HepG2 (cell line): ENCODE measurements at regions not wholly inside any gene's neighbourhood (a gene's known extent, or its start where the extent isn't known, plus 50 kb on each side); places are given as distances from the start of the nearest gene placed in this dataset.

Source experiments
- ATAC-seq: fragments of 200-7000 bp; cut with Tn5 transposase; 3 replicates; pipeline ENCODE4 v1.9.1; 2020; ENCODE audit warnings: mild to moderate bottlenecking, moderate library complexity
- BruUV-seq: library from RNA; stranded (reverse); fragments of 400-500 nt; replicated peaks from 2 replicates; lab custom pipeline; 2021; lab: Mats Ljungman, UMichigan
- CTCF ChIA-PET: fragments of 300-600 bp; formaldehyde crosslinking; extraction: SDS; loops from one replicate; lab custom pipeline; 2021; ENCODE audit warnings: low total read pairs, inconsistent platforms, low intra/inter-chr PET ratio; lab: Yijun Ruan, JAX
- POLR2A ChIA-PET: fragments of 350-600 bp; sonication (Branson Sonifier 250); formaldehyde crosslinking; loops from one replicate; lab custom pipeline; 2020; ENCODE audit warnings: antibody characterized with exemption, inconsistent platforms; lab: Yijun Ruan, JAX
- DNase-seq: peaks from one replicate; pipeline ENCODE4 v3.0.0-alpha.2; 2015; ENCODE audit warnings: low spot score
- FAIRE-seq: peaks from 3 replicates; lab custom pipeline; 2011; peaks lifted over from hg19 to GRCh38; lab: Jason Lieb, UNC
- H2AFZ ChIP-seq: one replicate; pipeline ENCODE4 v1.6.1; 2011; ENCODE audit warnings: low read length, inconsistent platforms
- H3K27ac ChIP-seq: fragments of 300-600 bp; 3 replicates; pipeline ENCODE4 v1.8.0; 2011; ENCODE audit warnings: mixed run types, mild to moderate bottlenecking, mixed read lengths, low read length, inconsistent platforms; ENCODE audit not compliant: insufficient read depth; ENCODE audit errors: extremely low read length
- H3K27me3 ChIP-seq, 2 experiments: fragments of 200-600 bp in 1 of 2; 2 replicates in 1 of 2; 3 replicates in 1 of 2; pipeline versions ENCODE4 v1.6.0 to v1.8.0; 2011; ENCODE audit warnings: low read length in 2 of 2, mild to moderate bottlenecking in 2 of 2, moderate library complexity in 2 of 2, inconsistent platforms in 1 of 2; ENCODE audit not compliant: insufficient read depth in 2 of 2, control insufficient read depth in 1 of 2
- H3K36me3 ChIP-seq, 2 experiments: fragments of 200-600 bp in 1 of 2; replicated peaks in 1 of 2; 2 replicates in 1 of 2; 3 replicates in 1 of 2; pipeline versions ENCODE4 v1.5.1 to v1.8.0; 2011; ENCODE audit warnings: low read length in 2 of 2, inconsistent platforms in 1 of 2; ENCODE audit not compliant: insufficient read depth in 2 of 2, control insufficient read depth in 1 of 2
- H3K4me1 ChIP-seq: 2 replicates; pipeline ENCODE4 v1.5.1; 2012; ENCODE audit warnings: low read length, inconsistent platforms; ENCODE audit not compliant: insufficient read depth
- H3K4me2 ChIP-seq: 2 replicates; pipeline ENCODE4 v1.6.0; 2011; ENCODE audit warnings: low read depth, low read length, inconsistent platforms
- H3K4me3 ChIP-seq, 3 experiments: fragments of 200-600 bp in 1 of 3; sonication (generic), shearing (Covaris generic) in 1 of 3; replicated peaks in 1 of 3; 2 replicates each; pipeline ENCODE4 v1.5.1; 2011 to 2016; ENCODE audit warnings: low read length in 3 of 3, inconsistent platforms in 2 of 3, low read depth in 2 of 3, mild to moderate bottlenecking in 2 of 3, control low read depth in 1 of 3, mixed read lengths in 1 of 3; ENCODE audit not compliant: insufficient read depth in 1 of 3
- H3K79me2 ChIP-seq: one replicate; pipeline ENCODE4 v1.6.1; 2011; ENCODE audit warnings: low read length, inconsistent platforms; ENCODE audit not compliant: insufficient read depth
- H3K9ac ChIP-seq: 2 replicates; pipeline ENCODE4 v1.6.0; 2011; ENCODE audit warnings: mild to moderate bottlenecking, low read depth, low read length, inconsistent platforms; ENCODE audit not compliant: insufficient read depth
- H3K9me3 ChIP-seq: 2 replicates; pipeline ENCODE4 v1.5.1; 2012; ENCODE audit warnings: mild to moderate bottlenecking, low read length
- H4K20me1 ChIP-seq: 2 replicates; pipeline ENCODE4 v1.6.0; 2011; ENCODE audit warnings: inconsistent platforms, mild to moderate bottlenecking, low read length, moderate library complexity; ENCODE audit not compliant: insufficient read depth
- CENPX ChIP-seq: sonication (generic); formaldehyde crosslinking; IDR thresholded peaks from 2 replicates; pipeline ENCODE4 v1.9.0; 2021; ENCODE audit warnings: mild to moderate bottlenecking, missing genetic modification reagents, moderate library complexity
- MIER2 ChIP-seq: IDR thresholded peaks from 2 replicates; pipeline ENCODE4 v1.6.1; 2016; ENCODE audit warnings: missing biosample characterization, missing genetic modification reagents
- POLR2AphosphoS5 ChIP-seq: IDR thresholded peaks from 2 replicates; pipeline ENCODE4 v1.6.1; 2012; ENCODE audit warnings: low read depth, low read length
- RBM39 ChIP-seq: fragments of 200-400 bp; formaldehyde crosslinking; IDR thresholded peaks from one replicate; pipeline ENCODE4 v1.6.1; 2018; ENCODE audit warnings: antibody characterized with exemption, mild to moderate bottlenecking, low read depth, low read length; ENCODE audit not compliant: poor library complexity, severe bottlenecking
- ZKSCAN5 ChIP-seq: sonication (generic); formaldehyde crosslinking; IDR thresholded peaks from 2 replicates; pipeline ENCODE4 v1.5.1; 2020; ENCODE audit warnings: mild to moderate bottlenecking, missing genetic modification reagents
- ZNF12 ChIP-seq: sonication (generic); formaldehyde crosslinking; IDR thresholded peaks from 2 replicates; pipeline ENCODE4 v1.5.0; 2020; ENCODE audit warnings: missing genetic modification reagents
- ZNF30 ChIP-seq: sonication (generic); formaldehyde crosslinking; IDR thresholded peaks from 2 replicates; pipeline ENCODE4 v1.5.0; 2020; ENCODE audit warnings: mild to moderate bottlenecking, missing genetic modification reagents
- ZNF331 ChIP-seq: sonication (generic); formaldehyde crosslinking; IDR thresholded peaks from 2 replicates; pipeline ENCODE4 v1.4.0; 2020; ENCODE audit warnings: missing genetic modification reagents
- ZNF552 ChIP-seq: sonication (generic); formaldehyde crosslinking; IDR thresholded peaks from 2 replicates; pipeline ENCODE4 v1.9.0; 2022; ENCODE audit warnings: missing genetic modification reagents, mild to moderate bottlenecking, borderline replicate concordance
- ZNF704 ChIP-seq: sonication (generic); formaldehyde crosslinking; IDR thresholded peaks from 2 replicates; pipeline ENCODE4 v1.8.1; 2023; ENCODE audit warnings: mild to moderate bottlenecking, inconsistent platforms, moderate library complexity, missing genetic modification reagents, borderline replicate concordance
- WGBS: methylation state at CpG from one replicate; pipeline ENCODE4 v1.1.6; 2017; ENCODE audit warnings: low lambda C conversion rate; 5-methylcytosine and 5-hydroxymethylcytosine counted together
- in situ Hi-C: cut with HindIII; loops from 2 replicates; pipeline ENCODE4 v1.10.0; 2017; ENCODE audit warnings: low pct_unique_long_range_greater_than_20kb; ENCODE audit not compliant: extremely low pct_ligation_motif_present
- intact Hi-C: fragments of 100-400 bp; cut with micrococcal nuclease; formaldehyde crosslinking; loops from one replicate; pipeline ENCODE4 v1.10.0; 2022; ENCODE audit not compliant: unreplicated experiment
- TF ChIP-seq, protein P1 (sequence below): sonication (generic); formaldehyde crosslinking; IDR thresholded peaks from 2 replicates; pipeline ENCODE4 v1.4.0; 2020; ENCODE audit warnings: low read depth, mild to moderate bottlenecking, missing genetic modification reagents
- TF ChIP-seq, protein P2 (sequence below): IDR thresholded peaks from 2 replicates; pipeline ENCODE4 v1.6.1; 2016; ENCODE audit warnings: low read depth, control low read depth

- TF ChIP-seq MIER2 (CRISPR knock-in tag) = no peak
- no peak for TF ChIP-seq POLR2AphosphoS5
- TF ChIP-seq, protein P1, sequence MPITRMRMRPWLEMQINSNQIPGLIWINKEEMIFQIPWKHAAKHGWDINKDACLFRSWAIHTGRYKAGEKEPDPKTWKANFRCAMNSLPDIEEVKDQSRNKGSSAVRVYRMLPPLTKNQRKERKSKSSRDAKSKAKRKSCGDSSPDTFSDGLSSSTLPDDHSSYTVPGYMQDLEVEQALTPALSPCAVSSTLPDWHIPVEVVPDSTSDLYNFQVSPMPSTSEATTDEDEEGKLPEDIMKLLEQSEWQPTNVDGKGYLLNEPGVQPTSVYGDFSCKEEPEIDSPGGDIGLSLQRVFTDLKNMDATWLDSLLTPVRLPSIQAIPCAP = no peak
- TF ChIP-seq ZNF30 = no peak
- TF ChIP-seq CENPX = no peak
- no peak for TF ChIP-seq RBM39
- H3K4me2 ChIP-seq = no peak overlapping the region
- H3K36me3 ChIP-seq = no peaks in the 10 kb centered on the region
- no peak overlapping the region for H2AFZ ChIP-seq
- no peak for DNase-seq
- CTCF ChIA-PET = no interaction called here
- in situ Hi-C loops = no loop called here
- 0% methylated on average over 2 of the region's 3 CpGs for WGBS
- no peaks in the 10 kb centered on the region for H3K27me3 ChIP-seq
- H3K79me2 ChIP-seq = no peaks in the 10 kb centered on the region
- H3K9me3 ChIP-seq = peaks cover 4% of the 10 kb centered on the region; the same call in 1 of the 2 replicates
- no peak overlapping the region for H3K9ac ChIP-seq
- H3K4me1 ChIP-seq = no peaks in the 10 kb centered on the region
- H3K4me3 ChIP-seq = no peak overlapping the region
- no peaks in the 10 kb centered on the region for H4K20me1 ChIP-seq
- H3K27ac ChIP-seq = no peak overlapping the region
- BruUV-seq = no TSS peak
- POLR2A ChIA-PET = no interaction called here
- no peak for ATAC-seq
- FAIRE-seq = no peak
- intact Hi-C loops = no loop called here
Measured at GRCh38 chr5:4627131-4627530, 513.0 kb upstream of the ADAMTS16 start.

DNA sequence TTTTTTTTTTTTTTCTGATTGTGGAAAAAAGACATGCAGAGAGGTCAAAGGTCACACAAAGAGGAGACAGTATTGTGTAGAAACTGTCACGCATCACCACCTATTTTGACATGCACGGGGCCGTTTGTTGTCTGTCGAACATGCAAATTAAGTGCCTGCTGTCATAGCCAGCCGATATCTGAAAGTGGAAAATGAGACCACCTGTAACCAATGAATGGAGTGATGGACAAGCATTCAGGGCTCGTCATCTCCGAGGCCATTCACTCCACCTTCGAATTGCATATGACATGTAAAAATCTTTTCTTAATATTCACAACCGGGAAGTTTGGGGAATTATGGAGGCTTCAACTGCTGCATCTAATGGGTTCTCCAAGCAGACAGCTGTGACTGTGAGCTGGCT, 512.2 kb upstream of the ADAMTS16 start:
- H2AFZ ChIP-seq = no peak overlapping the region
- no peak overlapping the region for H3K9ac ChIP-seq
- ChIA-PET CTCF (no interaction called here), POLR2A (no interaction called here)
- H3K4me2 ChIP-seq = no peak overlapping the region
- no peak for DNase-seq
- H3K4me3 ChIP-seq = no peak overlapping the region
- no peaks in the 10 kb centered on the region for H3K4me1 ChIP-seq
- no peaks in the 10 kb centered on the region for H3K36me3 ChIP-seq
- 23% methylated on average over 9 of the region's 9 CpGs for WGBS
- in situ Hi-C loops = no loop called here
- H3K79me2 ChIP-seq = no peaks in the 10 kb centered on the region
- intact Hi-C loops = no loop called here
- no peaks in the 10 kb centered on the region for H3K27me3 ChIP-seq
- ATAC-seq = no peak
- FAIRE-seq = no peak
- H3K27ac ChIP-seq = no peak overlapping the region
- H4K20me1 ChIP-seq = no peaks in the 10 kb centered on the region
- no TSS peak for BruUV-seq
- peaks cover 4% of the 10 kb centered on the region; the same call in 1 of the 2 replicates for H3K9me3 ChIP-seq
- TF ChIP-seq ZNF12 (CRISPR knock-in tag) (no peak), ZNF704 (CRISPR knock-in tag) (no peak), ZKSCAN5 (no peak), ZNF331 (CRISPR knock-in tag) (no peak), ZNF552 (CRISPR knock-in tag) (no peak)
- TF ChIP-seq, protein P2, sequence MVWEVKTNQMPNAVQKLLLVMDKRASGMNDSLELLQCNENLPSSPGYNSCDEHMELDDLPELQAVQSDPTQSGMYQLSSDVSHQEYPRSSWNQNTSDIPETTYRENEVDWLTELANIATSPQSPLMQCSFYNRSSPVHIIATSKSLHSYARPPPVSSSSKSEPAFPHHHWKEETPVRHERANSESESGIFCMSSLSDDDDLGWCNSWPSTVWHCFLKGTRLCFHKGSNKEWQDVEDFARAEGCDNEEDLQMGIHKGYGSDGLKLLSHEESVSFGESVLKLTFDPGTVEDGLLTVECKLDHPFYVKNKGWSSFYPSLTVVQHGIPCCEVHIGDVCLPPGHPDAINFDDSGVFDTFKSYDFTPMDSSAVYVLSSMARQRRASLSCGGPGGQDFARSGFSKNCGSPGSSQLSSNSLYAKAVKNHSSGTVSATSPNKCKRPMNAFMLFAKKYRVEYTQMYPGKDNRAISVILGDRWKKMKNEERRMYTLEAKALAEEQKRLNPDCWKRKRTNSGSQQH = no peak
